Gastrocnemius medialis (tissue), 4 donors: ENCODE measurements at regions not wholly inside any gene's neighbourhood (a gene's known extent, or its start where the extent isn't known, plus 50 kb on each side); places are given as distances from the start of the nearest gene placed in this dataset.

ENCODE experiments used
- ATAC-seq, 2 donors: fragments of 150-250 bp; one replicate each; pipeline ENCODE4 v1.9.1; 2016
- DNase-seq, 2 donors: peaks; one replicate each; pipeline ENCODE4 v3.0.0-alpha.2; 2019
- H3K27ac ChIP-seq, 4 donors: fragments of 200-600 bp; sonication (generic); 1 replicate in 1 of 4; 2 replicates in 3 of 4; pipeline ENCODE4 v1.5.1; 2016 to 2018; ENCODE audit warnings: mild to moderate bottlenecking in 2 of 4, moderate library complexity in 1 of 4
- H3K27me3 ChIP-seq, 3 donors: fragments of 200-600 bp; sonication (generic) in 2 of 3; 1 replicate in 1 of 3; 2 replicates in 2 of 3; pipeline versions ENCODE4 v1.5.1 to v1.6.0; 2016 to 2019; ENCODE audit warnings: mild to moderate bottlenecking in 1 of 3, moderate library complexity in 1 of 3
- H3K36me3 ChIP-seq, 2 donors: fragments of 200-600 bp; sonication (generic) in 1 of 2; one replicate each; pipeline ENCODE4 v1.5.1; 2017 to 2018
- H3K4me1 ChIP-seq, 2 donors: fragments of 200-600 bp; sonication (generic) in 1 of 2; one replicate each; pipeline ENCODE4 v1.5.1; 2016 to 2017; ENCODE audit warnings: mild to moderate bottlenecking in 2 of 2
- H3K4me3 ChIP-seq, 4 donors: fragments of 200-600 bp; sonication (generic) in 3 of 4; 1 replicate in 1 of 4; 2 replicates in 3 of 4; pipeline ENCODE4 v1.5.1; 2016 to 2019; ENCODE audit warnings: mild to moderate bottlenecking in 2 of 4
- H3K9me3 ChIP-seq, 3 donors: fragments of 200-600 bp; sonication (generic) in 2 of 3; 1 replicate in 1 of 3; 2 replicates in 2 of 3; pipeline ENCODE4 v1.5.1; 2016 to 2019
- CTCF ChIP-seq, 5 experiments: fragments of 450-650 bp in 3 of 5; fragments of 200-600 bp in 2 of 5; sonication (generic) in 2 of 5; IDR thresholded peaks in 4 of 5; conservative IDR thresholded peaks in 1 of 5; 1 replicate in 4 of 5; 2 replicates in 1 of 5; pipeline ENCODE4 v1.5.1; 2016 to 2019; ENCODE audit warnings: antibody characterized with exemption in 5 of 5, mild to moderate bottlenecking in 3 of 5, moderate library complexity in 3 of 5
- POLR2A ChIP-seq, 2 donors: fragments of 450-650 bp; IDR thresholded peaks; one replicate each; pipeline ENCODE4 v1.6.1; 2017; ENCODE audit warnings: antibody characterized with exemption in 2 of 2, mild to moderate bottlenecking in 2 of 2, moderate library complexity in 2 of 2
- in situ Hi-C, 4 donors: fragments of 200-750 bp; cut with MboI; loops; one replicate each; pipeline versions ENCODE4 v1.15.0 to v1.8.0; 2017; ENCODE audit warnings: low sequenced_read_pairs in 4 of 4
- intact Hi-C: fragments of 100-400 bp; cut with DNase I; formaldehyde crosslinking; loops from one replicate; pipeline ENCODE4 v1.15.1; 2023; ENCODE audit warnings: low total_unique reads

DNA sequence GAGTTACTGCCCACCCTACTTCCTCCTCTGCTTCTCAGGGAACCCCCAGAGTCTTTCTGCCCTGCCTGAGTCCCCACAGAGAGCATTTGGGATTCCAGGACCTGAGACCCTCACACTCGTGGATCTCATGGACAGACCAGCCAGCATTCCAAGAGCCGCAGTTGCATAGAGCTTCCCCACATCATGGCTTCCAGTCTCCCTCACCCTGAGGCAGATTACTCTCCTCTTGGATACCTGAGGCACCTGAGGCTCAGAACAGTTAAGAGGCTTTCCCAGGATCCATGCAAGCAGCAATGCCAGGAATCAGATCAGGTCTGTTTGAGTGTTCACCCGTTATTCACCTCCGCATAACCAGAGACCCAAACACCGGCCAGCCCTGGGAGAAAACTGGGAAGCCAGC, 102.2 kb downstream of the TRIM29 start:
- in situ Hi-C loops: loop anchor here in 1 of 4 donors (10.0 kb wide), 1 partner anchor 59 kb away; no protein-coding TSS in a partner anchor
- intact Hi-C loops: no loop called here
- ATAC-seq: no peak

DNA sequence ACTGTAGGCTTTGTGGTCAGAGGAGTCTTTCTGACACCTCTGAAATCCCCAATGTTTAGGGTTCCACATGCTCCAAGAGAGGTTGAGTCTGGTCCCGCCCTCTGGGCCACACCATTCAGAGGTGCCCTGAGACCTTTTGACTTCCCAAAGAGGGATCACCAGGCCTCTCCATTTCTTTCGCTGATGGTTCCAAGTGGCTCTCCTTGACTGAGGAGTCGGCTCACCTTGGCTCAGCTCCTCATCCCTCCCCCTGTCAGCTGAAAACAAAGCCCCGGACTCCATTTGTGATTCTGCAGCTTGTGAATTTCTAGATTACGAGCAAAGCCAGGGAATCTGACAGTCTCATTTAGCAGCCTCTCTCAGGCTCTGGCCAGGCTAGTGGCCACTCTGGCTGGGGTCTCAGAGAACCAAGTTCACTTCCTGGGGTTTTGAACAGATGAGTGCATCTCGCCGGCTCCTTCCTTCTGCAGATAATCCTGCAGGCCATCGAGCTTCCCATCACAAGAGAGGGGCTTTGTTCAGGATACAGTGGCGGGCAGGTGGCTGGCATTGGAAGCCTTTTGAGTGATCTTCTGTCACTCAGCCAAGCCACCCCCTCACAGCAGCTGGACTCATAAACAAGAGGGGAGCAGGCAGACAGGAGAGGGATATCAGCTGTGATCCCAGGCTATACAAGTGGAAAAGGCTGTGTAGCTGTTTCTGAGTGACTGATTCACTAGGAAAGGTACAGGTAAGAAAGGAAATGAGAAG, 102.9 kb downstream of the TRIM29 start:
- TF ChIP-seq CTCF (IDR thresholded peaks at IDR 0.05 in 4 of 5, conservative IDR thresholded peaks at IDR 0.05 in 1 of 5): no peak
- no peak for TF ChIP-seq POLR2A (IDR thresholded peaks at IDR 0.05)
- in situ Hi-C loops: loop anchor here in 1 of 4 donors (10.0 kb wide), 1 partner anchor 60 kb away; no protein-coding TSS in a partner anchor

More for the DNA sequence above, 102.2 kb downstream of the TRIM29 start:
- H3K27ac ChIP-seq: no peak overlapping the region
- H3K36me3 ChIP-seq: no peaks in the 10 kb centered on the region
- DNase-seq: no peak
- TF ChIP-seq CTCF (IDR thresholded peaks at IDR 0.05 in 4 of 5, conservative IDR thresholded peaks at IDR 0.05 in 1 of 5) (no peak), POLR2A (IDR thresholded peaks at IDR 0.05) (no peak)
- H3K27me3 ChIP-seq: peaks cover 0 to 2% (median 0%) of the 10 kb centered on the region in 3 donors
- no peaks in the 10 kb centered on the region for H3K4me1 ChIP-seq
- H3K4me3 ChIP-seq: no peak overlapping the region
- H3K9me3 ChIP-seq: no peaks in the 10 kb centered on the region

DNA sequence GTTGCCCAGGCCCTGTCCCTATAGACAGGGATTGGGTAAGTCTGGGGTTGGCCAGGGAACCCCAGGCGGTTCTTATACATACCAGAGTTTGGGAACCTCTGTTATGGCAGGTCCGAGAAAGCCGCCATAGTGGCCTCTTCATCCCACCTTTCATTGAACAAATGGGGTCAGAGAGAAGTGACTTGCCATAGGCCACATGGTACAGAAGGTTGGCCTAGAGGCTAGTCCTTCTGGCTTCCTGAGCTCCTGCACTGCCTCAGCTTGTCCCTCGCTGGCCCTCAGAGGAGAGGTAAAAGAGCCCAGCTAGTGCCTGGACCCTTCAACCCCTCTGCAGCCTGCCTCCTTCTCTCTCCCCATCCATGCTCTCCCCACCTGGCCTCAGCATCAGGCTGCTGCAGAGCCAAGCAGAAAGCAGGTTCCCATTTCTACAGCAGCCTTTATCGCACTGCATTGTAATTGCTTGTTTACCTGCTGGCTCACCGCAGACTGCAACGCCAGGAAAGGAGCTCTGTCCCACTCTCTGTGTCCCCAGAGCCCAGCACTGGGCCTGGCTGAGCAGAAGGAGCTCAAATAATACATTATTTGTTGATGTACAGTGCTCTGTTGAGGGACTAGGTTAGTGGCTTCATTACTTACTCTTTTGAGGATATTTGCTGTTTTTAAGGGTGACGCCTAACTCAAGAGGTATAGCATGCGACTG, 103.6 kb downstream of the TRIM29 start:
- no peak overlapping the region for H3K27ac ChIP-seq
- peaks cover 0 to 2% (median 0%) of the 10 kb centered on the region in 3 donors for H3K27me3 ChIP-seq
- no peaks in the 10 kb centered on the region for H3K4me1 ChIP-seq
- H3K4me3 ChIP-seq: no peak overlapping the region
- H3K9me3 ChIP-seq: no peaks in the 10 kb centered on the region
- intact Hi-C loops (no loop called here), in situ Hi-C loops (loop anchor here in 1 of 4 donors (10.0 kb wide), 1 partner anchor 60 kb away; no protein-coding TSS in a partner anchor)
- DNase-seq (no peak), ATAC-seq (no peak)
- no peak for TF ChIP-seq CTCF (IDR thresholded peaks at IDR 0.05 in 4 of 5, conservative IDR thresholded peaks at IDR 0.05 in 1 of 5)
- no peak for TF ChIP-seq POLR2A (IDR thresholded peaks at IDR 0.05)
- H3K36me3 ChIP-seq: no peaks in the 10 kb centered on the region

More for the DNA sequence above, 102.9 kb downstream of the TRIM29 start:
- Histone ChIP-seq H3K27ac (no peak overlapping the region), H3K36me3 (no peaks in the 10 kb centered on the region), H3K4me3 (no peak overlapping the region), H3K9me3 (no peaks in the 10 kb centered on the region), H3K4me1 (no peaks in the 10 kb centered on the region), H3K27me3 (peaks cover 0 to 2% (median 0%) of the 10 kb centered on the region in 3 donors)
- no peak for ATAC-seq
- no peak for DNase-seq
- intact Hi-C loops: no loop called here

- Histone ChIP-seq H3K27me3 (peaks cover 0 to 2% (median 0%) of the 10 kb centered on the region in 3 donors), H3K4me3 (no peak overlapping the region), H3K36me3 (no peaks in the 10 kb centered on the region), H3K9me3 (no peaks in the 10 kb centered on the region), H3K27ac (no peak overlapping the region), H3K4me1 (no peaks in the 10 kb centered on the region)
- ATAC-seq: no peak
- no peak for TF ChIP-seq CTCF (IDR thresholded peaks at IDR 0.05 in 4 of 5, conservative IDR thresholded peaks at IDR 0.05 in 1 of 5)
- TF ChIP-seq POLR2A (IDR thresholded peaks at IDR 0.05): no peak
- no peak for DNase-seq
- intact Hi-C loops: no loop called here
- in situ Hi-C loops: loop anchor here in 1 of 4 donors (10.0 kb wide), 1 partner anchor 62 kb away; no protein-coding TSS in a partner anchor
These were observed 105.0 kb downstream of the TRIM29 start for GRCh38 chr11:120032766-120033390.
